HL-60/S4 treated with retinoic acid at 250 ng/mL for 4 days and 3 days (cell line): ENCODE measurements at regions not wholly inside any gene's neighbourhood (a gene's known extent, or its start where the extent isn't known, plus 50 kb on each side); places are given as distances from the start of the nearest gene placed in this dataset.
"Not testable (repeated sequence)": the region's sequence is repeated elsewhere in the genome, so short reads cannot be mapped to it uniquely, and the experiment has no call there.

Experiments used
- in situ Hi-C: fragments of 300-500 bp; cut with MboI; formaldehyde crosslinking; loops from 2 replicates; pipeline ENCODE4 v1.7.0; 2022; ENCODE audit warnings: low sequenced_read_pairs

DNA sequence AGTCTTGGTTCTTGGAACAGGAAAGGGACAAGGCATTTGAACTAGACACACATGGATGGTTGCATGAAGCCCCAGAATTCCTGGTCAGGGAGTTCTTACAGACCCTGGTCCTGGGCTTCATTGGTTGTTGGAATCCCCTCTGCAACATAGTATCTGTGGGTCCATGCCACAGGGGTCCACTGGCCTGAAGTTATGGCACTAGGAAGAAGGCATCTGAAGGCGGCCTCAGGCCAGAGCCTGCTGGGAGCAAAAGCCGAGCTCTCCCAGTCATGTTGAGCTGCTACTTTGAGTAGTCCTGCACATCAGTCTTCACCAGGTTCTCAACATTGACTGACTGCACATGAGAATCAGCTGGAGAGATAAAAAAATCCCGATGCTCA lies 71.1 kb upstream of the PITX1 start:
- in situ Hi-C loops, result no loop called here

DNA sequence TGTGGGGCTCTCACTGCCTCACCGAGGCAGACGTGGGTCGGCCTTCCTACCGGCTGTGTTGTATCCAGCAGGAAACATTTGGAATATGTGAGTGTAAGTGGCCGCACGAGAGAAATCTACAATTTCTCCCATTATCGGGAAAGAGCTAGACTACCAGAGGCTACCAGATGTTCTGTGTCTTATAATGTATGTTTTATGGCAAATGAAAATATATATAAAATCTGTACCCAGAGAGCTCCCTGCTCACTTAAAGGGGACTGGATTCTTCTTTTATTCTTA lies 69.5 kb upstream of the PITX1 start:
- in situ Hi-C loops, result no loop called here

DNA sequence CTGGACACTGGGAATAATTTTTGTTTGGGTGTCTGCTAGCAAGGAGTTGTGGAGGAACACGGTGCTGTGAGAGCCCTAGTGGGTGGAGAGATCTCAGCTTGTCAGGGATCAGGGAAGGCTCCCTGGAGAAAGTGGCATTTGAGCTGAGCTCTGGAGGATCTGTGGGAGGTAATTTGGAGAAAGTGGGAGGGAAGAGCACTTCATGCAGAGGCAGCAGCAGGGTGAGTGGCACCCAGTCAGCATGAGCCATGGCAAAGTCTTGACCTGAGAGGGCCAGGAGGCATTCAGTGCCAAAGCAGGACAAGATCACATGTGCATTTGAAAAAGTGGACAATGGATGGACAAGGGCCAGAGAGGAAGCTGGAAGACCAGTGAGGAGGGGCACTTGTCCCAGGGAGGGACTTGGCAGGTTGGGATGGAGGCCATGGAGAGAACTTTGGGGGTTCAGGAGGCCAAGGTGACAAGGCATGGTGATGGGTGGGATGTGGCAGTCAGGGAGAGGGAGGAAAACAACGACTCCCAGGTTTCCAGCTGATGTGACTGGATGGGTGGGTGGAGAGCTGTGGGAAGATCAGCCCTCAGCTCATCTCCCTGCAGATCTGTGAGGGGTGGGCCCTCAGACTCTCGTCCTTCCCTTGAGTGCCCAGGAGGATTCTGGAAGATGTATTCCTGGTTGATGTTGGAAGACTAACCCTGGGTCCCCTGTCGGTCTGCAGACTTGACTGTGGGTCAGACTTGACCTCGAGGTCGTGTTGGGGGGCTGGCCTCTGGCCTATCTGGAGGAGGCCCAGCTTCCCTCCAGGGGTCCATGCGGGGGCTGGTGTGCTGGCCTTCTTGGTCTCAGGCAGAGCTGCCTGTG lies 68.9 kb upstream of the PITX1 start:
- in situ Hi-C loops, result no loop called here

DNA sequence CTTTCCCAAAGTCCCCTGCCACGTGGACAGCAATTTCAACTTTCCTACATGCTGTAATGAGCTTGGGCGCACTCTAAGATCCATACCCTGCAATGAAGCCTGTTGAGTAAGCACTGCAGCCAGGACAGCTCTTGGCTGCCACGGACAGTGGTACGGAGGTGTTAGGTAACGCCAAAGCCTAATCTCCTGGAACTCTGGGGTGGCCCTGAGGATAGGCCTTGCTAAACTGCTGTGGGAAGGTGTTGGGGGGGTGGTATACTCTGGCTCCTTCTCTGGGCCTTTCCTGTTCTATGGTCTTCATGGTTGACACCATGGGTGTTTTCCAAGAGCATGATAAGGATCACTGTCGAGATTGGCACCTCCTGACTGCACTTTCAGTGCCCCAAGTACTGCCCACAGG lies 66.4 kb upstream of the PITX1 start:
- in situ Hi-C loops, result no loop called here

DNA sequence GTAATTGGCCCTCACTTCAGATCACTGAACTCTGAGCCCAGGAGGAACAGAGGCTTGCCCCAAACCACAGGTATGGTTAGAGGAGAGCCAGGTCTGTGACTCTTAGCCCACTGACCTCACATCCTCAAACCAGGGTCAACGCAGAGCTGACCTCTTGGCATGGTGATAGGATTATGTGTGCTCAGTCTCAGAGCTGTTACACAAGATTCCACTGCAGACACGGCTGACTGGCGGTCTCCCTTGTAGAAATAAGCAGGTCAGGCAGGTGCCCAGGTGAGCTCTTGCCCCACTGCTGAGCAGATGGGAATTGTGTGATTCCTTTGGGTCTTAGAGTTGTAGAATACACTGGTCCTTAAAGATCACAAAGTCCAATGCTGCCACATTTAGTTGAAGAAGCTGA lies 66.0 kb upstream of the PITX1 start:
- in situ Hi-C loops, result no loop called here

DNA sequence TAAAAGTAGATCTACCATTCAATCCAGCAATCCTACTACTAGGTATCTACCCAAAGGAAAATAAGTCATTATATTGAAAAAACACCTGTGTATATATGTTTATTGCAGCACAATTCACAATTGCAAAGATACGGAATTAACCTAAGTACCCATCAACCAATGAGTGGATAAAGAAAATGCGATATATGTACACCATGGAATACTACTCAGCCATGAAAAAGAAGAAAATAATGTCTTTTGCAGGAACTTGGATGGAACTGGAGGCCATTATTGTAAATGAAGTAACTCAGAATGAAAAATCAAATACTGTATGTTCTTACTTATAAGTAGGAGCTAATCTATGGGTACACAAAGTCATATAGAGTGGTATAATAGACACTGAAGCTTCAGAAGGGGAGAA lies 63.4 kb upstream of the PITX1 start:
- in situ Hi-C loops, result no loop called here

DNA sequence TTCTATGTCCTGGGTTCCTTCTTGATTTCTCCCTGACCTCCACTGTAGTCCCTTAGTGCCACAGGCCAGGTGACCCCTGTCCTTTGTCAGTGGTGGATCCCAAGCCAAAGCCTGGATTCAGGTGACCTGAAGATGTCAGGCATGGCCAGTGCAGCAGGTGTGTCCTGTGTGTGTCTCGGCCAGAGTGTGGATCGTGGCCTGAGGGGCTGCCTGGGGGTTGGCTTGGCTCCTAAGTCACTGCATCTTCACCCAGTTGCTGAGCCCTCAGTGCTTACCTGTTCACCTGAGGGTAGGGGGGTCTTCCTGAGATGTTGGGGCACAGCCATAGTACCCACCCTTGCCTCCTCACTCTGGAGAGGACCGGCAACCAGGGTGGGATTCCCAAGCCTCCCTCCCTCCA lies 61.8 kb upstream of the PITX1 start:
- in situ Hi-C loops, result no loop called here

- in situ Hi-C loops, result no loop called here
Observed at GRCh38 chr5:135095052-135095715, 61.2 kb upstream of the PITX1 start.

DNA sequence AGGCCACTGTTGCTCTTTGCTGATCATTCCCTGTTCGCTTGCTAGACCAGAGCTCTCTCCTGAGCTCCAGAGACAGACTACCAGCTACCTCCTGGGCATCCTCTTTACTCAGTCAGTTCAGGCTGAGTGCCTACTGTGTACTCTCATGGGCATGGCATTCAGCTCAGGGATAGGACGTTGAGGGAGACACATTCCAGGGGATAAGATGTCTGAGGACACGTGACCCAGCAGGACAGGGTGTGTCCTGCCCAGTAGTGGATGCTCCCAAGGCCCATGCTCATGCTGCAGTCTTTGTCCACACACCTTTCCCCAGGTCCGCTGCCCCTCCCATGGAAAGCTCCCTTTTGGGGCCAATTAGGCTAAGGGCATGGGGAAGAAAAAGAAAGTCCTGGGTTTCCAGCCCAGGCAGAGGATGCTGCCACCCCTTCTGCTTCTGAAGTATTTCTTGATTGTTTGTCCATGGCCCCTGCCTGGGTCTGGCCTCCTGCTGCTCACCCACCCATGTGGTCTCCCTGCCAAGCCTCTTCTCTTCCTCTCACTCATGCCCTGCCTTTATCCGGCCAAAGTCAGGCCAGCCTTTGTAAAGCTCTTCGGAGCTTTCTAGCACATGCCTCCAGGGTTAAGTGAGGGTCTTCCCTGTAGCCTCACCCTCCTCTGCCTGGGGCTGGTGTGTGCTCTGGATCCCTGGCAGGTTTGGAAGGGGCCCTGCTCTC lies 60.5 kb upstream of the PITX1 start:
- in situ Hi-C loops, result no loop called here

GRCh38 chr5:135093483-135093882 lies 59.5 kb upstream of the PITX1 start:
- in situ Hi-C loops, result not testable (repeated sequence)

- in situ Hi-C loops, result no loop called here
Observed at GRCh38 chr5:135092476-135092875, 58.4 kb upstream of the PITX1 start.

DNA sequence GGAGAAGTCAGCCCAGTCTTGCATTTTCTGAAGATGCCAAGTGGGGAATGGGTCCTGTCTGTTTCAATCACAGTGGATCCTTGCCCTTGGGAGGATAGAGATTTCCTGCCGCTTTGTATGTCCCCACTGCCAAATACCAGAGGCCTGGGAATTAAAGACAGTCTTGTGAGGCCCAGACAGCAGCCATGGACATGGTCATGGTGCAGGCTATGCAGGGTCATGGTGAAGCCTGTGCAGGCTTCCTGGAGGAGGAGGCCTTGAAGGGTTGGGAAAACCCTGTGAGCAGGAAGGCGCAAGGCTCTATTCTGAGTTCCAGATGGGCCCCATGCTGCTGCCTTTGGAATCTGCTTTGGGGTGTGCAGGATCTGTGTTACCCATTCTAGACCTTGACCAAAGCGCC lies 57.3 kb upstream of the PITX1 start:
- in situ Hi-C loops, result no loop called here

- in situ Hi-C loops, result no loop called here
Observed at GRCh38 chr5:135089912-135090311, 55.9 kb upstream of the PITX1 start.

DNA sequence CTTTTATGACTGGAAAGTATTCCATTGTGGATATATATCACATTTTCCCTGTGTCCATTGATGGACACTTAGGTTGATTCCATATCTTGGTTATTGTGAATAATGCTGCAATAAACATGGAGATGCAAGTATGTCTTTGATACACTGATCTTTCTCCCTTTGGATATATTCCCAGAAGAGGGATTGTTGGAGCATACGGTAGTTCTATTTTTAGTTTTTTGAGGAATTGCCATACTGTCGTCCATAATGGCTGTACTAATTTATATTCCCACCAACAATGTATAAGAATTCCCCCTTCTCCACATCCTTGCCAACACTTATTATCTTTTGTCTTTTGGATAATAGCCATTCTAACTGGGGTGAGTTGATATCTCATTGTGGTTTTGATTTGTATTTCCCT lies 54.9 kb upstream of the PITX1 start:
- in situ Hi-C loops, result no loop called here

DNA sequence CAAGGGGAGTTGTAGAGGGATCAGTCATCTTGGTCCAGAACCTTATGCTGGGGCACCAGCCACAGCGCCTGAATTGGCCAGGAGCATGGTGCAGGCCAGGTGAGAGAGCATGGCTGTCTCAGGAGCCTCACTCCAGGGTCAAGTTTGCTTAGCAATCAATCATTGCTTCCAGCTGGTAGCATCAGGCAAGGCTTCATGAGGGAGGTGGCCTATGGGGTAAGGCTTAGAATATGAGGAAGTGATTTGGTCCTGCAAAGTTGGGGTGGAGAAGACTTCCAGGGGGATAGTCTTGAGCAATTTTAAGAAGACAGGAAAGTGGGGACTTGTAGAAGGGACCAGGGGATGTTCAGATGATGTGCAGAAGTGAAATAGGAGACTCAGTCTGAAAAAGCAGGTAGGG lies 53.9 kb upstream of the PITX1 start:
- in situ Hi-C loops, result no loop called here

- in situ Hi-C loops, result no loop called here
Observed at GRCh38 chr5:135085936-135086725, 52.1 kb upstream of the PITX1 start.

- in situ Hi-C loops, result no loop called here
Observed at GRCh38 chr5:135085133-135085935, 51.3 kb upstream of the PITX1 start.
